ENCODE measurements at regions not wholly inside any gene's neighbourhood (a gene's known extent, or its start where the extent isn't known, plus 50 kb on each side); places are given as distances from the start of the nearest gene placed in this dataset.

DNA sequence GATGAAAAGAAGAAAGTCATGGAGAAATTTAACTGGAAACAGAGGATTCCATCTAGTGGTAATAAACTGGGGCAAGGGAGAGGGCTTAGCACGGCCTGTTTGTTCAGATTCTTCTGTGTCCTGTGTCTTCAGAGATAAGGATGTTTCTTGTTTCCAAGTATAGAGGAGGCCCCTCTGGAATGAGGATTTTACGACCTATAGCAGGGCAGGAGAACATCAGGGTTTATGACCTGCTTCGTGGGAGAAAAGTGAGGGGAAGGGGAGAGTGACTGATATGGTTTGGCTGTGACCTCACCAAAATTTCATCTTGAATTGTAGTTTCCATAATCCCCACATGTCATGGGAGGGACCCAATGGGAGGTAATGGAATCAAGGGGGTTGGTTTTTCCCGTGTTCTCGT lies 93.0 kb upstream of the LDB2 start:
- TF ChIP-seq EZH2 (IDR thresholded peaks at IDR 0.05; ENCODE audit: insufficient read depth, poor library complexity, severe bottlenecking) (no peak), EZH2phosphoT487 (IDR thresholded peaks at IDR 0.05; ENCODE audit: insufficient read depth, low read depth) (no peak)
